A673 (cell line): ENCODE measurements at regions not wholly inside any gene's neighbourhood (a gene's known extent, or its start where the extent isn't known, plus 50 kb on each side); places are given as distances from the start of the nearest gene placed in this dataset.

Source experiments
- BruUV-seq: library from RNA; stranded (reverse); fragments of 400-500 nt; replicated peaks from 2 replicates; lab custom pipeline; 2021; lab: Mats Ljungman, UMichigan
- CTCF ChIA-PET: fragments of 300-600 bp; sonication (Branson Sonifier 250); formaldehyde crosslinking; loops from one replicate; lab custom pipeline; 2022; ENCODE audit warnings: antibody characterized with exemption; lab: Charles Lee
- POLR2A ChIA-PET: fragments of 300-600 bp; sonication (Branson Sonifier 250); formaldehyde crosslinking; loops from one replicate; lab custom pipeline; 2022; ENCODE audit warnings: antibody characterized with exemption; ENCODE audit not compliant: low non-redundant PET; lab: Charles Lee
- DNase-seq: peaks from one replicate; pipeline ENCODE4 v3.0.0-alpha.2; 2015; ENCODE audit warnings: low spot score
- H3K27ac ChIP-seq: fragments of 200-600 bp; sonication (generic); 2 replicates; pipeline ENCODE4 v1.5.1; 2016; ENCODE audit warnings: mixed run types, low read depth, mild to moderate bottlenecking, mixed read lengths, antibody characterized with exemption, low read length; ENCODE audit not compliant: poor library complexity, severe bottlenecking
- H3K27me3 ChIP-seq: fragments of 200-600 bp; sonication (generic); replicated peaks from 2 replicates; pipeline ENCODE4 v1.6.1; 2017; ENCODE audit warnings: mixed run types, low read depth, mild to moderate bottlenecking, mixed read lengths, antibody characterized with exemption, low read length; ENCODE audit not compliant: insufficient read depth, poor library complexity
- H3K36me3 ChIP-seq: fragments of 200-600 bp; sonication (generic); 2 replicates; pipeline ENCODE4 v1.6.1; 2016; ENCODE audit warnings: mixed run types, mild to moderate bottlenecking, mixed read lengths, antibody characterized with exemption, low read length; ENCODE audit not compliant: insufficient read depth, poor library complexity, severe bottlenecking
- H3K4me1 ChIP-seq: fragments of 200-600 bp; sonication (generic); 2 replicates; pipeline ENCODE4 v1.6.1; 2017; ENCODE audit warnings: mixed run types, mild to moderate bottlenecking, mixed read lengths, antibody characterized with exemption, low read length; ENCODE audit not compliant: insufficient read depth, poor library complexity, severe bottlenecking
- H3K4me3 ChIP-seq: fragments of 200-600 bp; sonication (generic); 2 replicates; pipeline ENCODE4 v1.5.1; 2016; ENCODE audit warnings: low read depth, mixed run types, mild to moderate bottlenecking, mixed read lengths, low read length; ENCODE audit not compliant: poor library complexity, severe bottlenecking
- H3K9me3 ChIP-seq: fragments of 200-600 bp; sonication (generic); 2 replicates; pipeline ENCODE4 v1.6.1; 2016; ENCODE audit warnings: mixed run types, low read depth, mild to moderate bottlenecking, mixed read lengths, antibody characterized with exemption, low read length; ENCODE audit not compliant: poor library complexity, severe bottlenecking
- CTCF ChIP-seq: fragments of 300-800, 200-600 bp; sonication (generic); conservative IDR thresholded peaks from 2 replicates; pipeline ENCODE4 v1.5.1; 2017; ENCODE audit warnings: low read depth, mild to moderate bottlenecking, antibody characterized with exemption, low read length, moderate library complexity, mixed read lengths
- EZH2 ChIP-seq: fragments of 200-600 bp; sonication (generic); IDR thresholded peaks from 2 replicates; pipeline ENCODE4 v1.6.1; 2017; ENCODE audit warnings: borderline replicate concordance, low read depth, mild to moderate bottlenecking, mixed read lengths, antibody characterized with exemption, low read length; ENCODE audit not compliant: poor library complexity, severe bottlenecking
- intact Hi-C: fragments of 100-400 bp; cut with micrococcal nuclease; formaldehyde crosslinking; loops from one replicate; pipeline ENCODE4 v1.10.0; 2022; ENCODE audit not compliant: unreplicated experiment

GRCh38 chr1:47616036-47616435 is 178.2 kb downstream of the FOXD2 start:
- ChIA-PET POLR2A (no interaction called here), CTCF (interaction anchor here (0.5 kb wide), 1 partner anchor 23 kb away, joined by 4 read pairs; no protein-coding TSS in a partner anchor)
- Histone ChIP-seq H3K27me3 (no peaks in the 10 kb centered on the region), H3K4me1 (no peaks in the 10 kb centered on the region), H3K4me3 (no peak overlapping the region), H3K27ac (no peak overlapping the region), H3K9me3 (no peaks in the 10 kb centered on the region), H3K36me3 (no peaks in the 10 kb centered on the region)
- TF ChIP-seq CTCF, result no peak
- no peak for TF ChIP-seq EZH2
- no peak for DNase-seq
- intact Hi-C loops, result no loop called here
- BruUV-seq, result no TSS peak

DNA sequence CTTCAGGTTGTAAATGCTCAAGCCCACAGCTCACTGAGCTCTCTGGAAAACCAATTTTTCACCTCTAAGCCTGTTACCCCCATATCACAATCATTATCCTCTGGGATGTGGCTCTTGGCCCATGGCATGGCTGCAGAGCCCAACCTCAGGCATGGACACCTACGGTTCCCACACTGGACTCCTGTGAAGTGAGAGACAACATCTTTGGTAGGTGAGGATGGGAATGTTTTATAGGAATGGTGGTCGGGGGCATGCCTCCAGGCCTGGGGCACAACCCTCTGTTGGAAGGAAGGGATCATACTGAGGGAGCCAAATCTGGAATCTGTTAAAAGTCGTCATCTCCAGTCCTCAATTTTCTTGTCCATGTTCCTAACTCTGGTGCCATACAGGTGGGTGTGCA is 179.1 kb downstream of the FOXD2 start:
- no peak for DNase-seq
- no peaks in the 10 kb centered on the region for H3K36me3 ChIP-seq
- intact Hi-C loops, result no loop called here
- H3K4me1 ChIP-seq, result no peaks in the 10 kb centered on the region
- TF ChIP-seq CTCF (no peak), EZH2 (no peak)
- H3K9me3 ChIP-seq, result no peaks in the 10 kb centered on the region
- CTCF ChIA-PET, result no interaction called here
- no TSS peak for BruUV-seq
- POLR2A ChIA-PET, result no interaction called here
- H3K4me3 ChIP-seq, result no peak overlapping the region
- no peak overlapping the region for H3K27ac ChIP-seq
- no peaks in the 10 kb centered on the region for H3K27me3 ChIP-seq

- no peak for DNase-seq
- POLR2A ChIA-PET, result no interaction called here
- Histone ChIP-seq H3K9me3 (no peaks in the 10 kb centered on the region), H3K36me3 (no peaks in the 10 kb centered on the region), H3K27ac (no peak overlapping the region), H3K4me1 (no peaks in the 10 kb centered on the region), H3K4me3 (no peak overlapping the region), H3K27me3 (no peaks in the 10 kb centered on the region)
- CTCF ChIA-PET, result no interaction called here
- intact Hi-C loops, result no loop called here
- no TSS peak for BruUV-seq
- no peak for TF ChIP-seq CTCF
- no peak for TF ChIP-seq EZH2
These were observed 179.8 kb downstream of the FOXD2 start for GRCh38 chr1:47617381-47618221.
